Activated naive CD4-positive, alpha-beta T cell treated with anti-CD3 and anti-CD28 coated beads, Interleukin-2, amount 10 ng/mL, durations not matched to agents 7 days and 5 days (primary cell): ENCODE measurements at regions not wholly inside any gene's neighbourhood (a gene's known extent, or its start where the extent isn't known, plus 50 kb on each side); places are given as distances from the start of the nearest gene placed in this dataset.
"Not testable (repeated sequence)": the region's sequence is repeated elsewhere in the genome, so short reads cannot be mapped to it uniquely, and the experiment has no call there.

Experiments used
- CTCF ChIA-PET: fragments of 350-600 bp; sonication (Branson Sonifier 250); formaldehyde crosslinking; loops from one replicate; lab custom pipeline; 2021; ENCODE audit warnings: antibody characterized with exemption; lab: Charles Lee
- DNase-seq: peaks from one replicate; pipeline ENCODE4 v3.0.0-alpha.2; 2020
- H3K27ac Mint-ChIP-seq: one replicate; pipeline ENCODE4 v1.8.0; 2021; ENCODE audit warnings: mild to moderate bottlenecking, moderate library complexity, mixed read lengths
- H3K27me3 Mint-ChIP-seq: one replicate; pipeline ENCODE4 v1.8.0; 2021; ENCODE audit warnings: mild to moderate bottlenecking, mixed read lengths
- H3K36me3 Mint-ChIP-seq: one replicate; pipeline ENCODE4 v1.8.0; 2021; ENCODE audit warnings: mixed read lengths
- H3K4me1 Mint-ChIP-seq: one replicate; pipeline ENCODE4 v1.8.0; 2021; ENCODE audit warnings: mixed read lengths
- H3K4me3 Mint-ChIP-seq: one replicate; pipeline ENCODE4 v1.8.0; 2021; ENCODE audit warnings: mild to moderate bottlenecking, moderate library complexity, mixed read lengths
- H3K9me3 Mint-ChIP-seq: one replicate; pipeline ENCODE4 v1.8.0; 2021; ENCODE audit warnings: mixed read lengths

GRCh38 chr14:78023112-78023511 lies 147.1 kb upstream of the NRXN3 start:
- no peak overlapping the region for H3K27ac Mint-ChIP-seq
- no peaks in the 10 kb centered on the region for H3K9me3 Mint-ChIP-seq
- no peaks in the 10 kb centered on the region for H3K4me1 Mint-ChIP-seq
- H3K27me3 Mint-ChIP-seq, result peaks cover 3% of the 10 kb centered on the region
- CTCF ChIA-PET, result interaction anchor here (0.9 to 1.2 kb wide), 2 partner anchors 543 to 544 kb away, joined by 4 to 8 read pairs; no protein-coding TSS in a partner anchor
- no peak overlapping the region for H3K4me3 Mint-ChIP-seq
- no peak for DNase-seq
- no peaks in the 10 kb centered on the region for H3K36me3 Mint-ChIP-seq

- H3K4me1 Mint-ChIP-seq, result no peaks in the 10 kb centered on the region
- no peaks in the 10 kb centered on the region for H3K9me3 Mint-ChIP-seq
- H3K4me3 Mint-ChIP-seq, result no peak overlapping the region
- CTCF ChIA-PET, result no interaction called here
- no peak for DNase-seq
- no peak overlapping the region for H3K27ac Mint-ChIP-seq
- H3K36me3 Mint-ChIP-seq, result no peaks in the 10 kb centered on the region
- H3K27me3 Mint-ChIP-seq, result peaks cover 26% of the 10 kb centered on the region
These were observed 141.7 kb upstream of the NRXN3 start for GRCh38 chr14:78028471-78028870.

- Mint-ChIP-seq H3K27ac (no peak overlapping the region), H3K9me3 (no peaks in the 10 kb centered on the region), H3K36me3 (no peaks in the 10 kb centered on the region), H3K4me3 (no peak overlapping the region), H3K27me3 (peaks cover 26% of the 10 kb centered on the region), H3K4me1 (no peaks in the 10 kb centered on the region)
- no peak for DNase-seq
- CTCF ChIA-PET, result no interaction called here
These were observed 140.4 kb upstream of the NRXN3 start for GRCh38 chr14:78029601-78030372.

GRCh38 chr14:78043349-78043748 lies 126.8 kb upstream of the NRXN3 start:
- Mint-ChIP-seq H3K27ac (no peak overlapping the region), H3K36me3 (no peaks in the 10 kb centered on the region), H3K4me3 (no peak overlapping the region), H3K9me3 (no peaks in the 10 kb centered on the region), H3K27me3 (peaks cover 10% of the 10 kb centered on the region), H3K4me1 (no peaks in the 10 kb centered on the region)
- CTCF ChIA-PET, result no interaction called here
- no peak for DNase-seq

- no peak overlapping the region for H3K4me3 Mint-ChIP-seq
- CTCF ChIA-PET, result no interaction called here
- DNase-seq, result no peak
- H3K4me1 Mint-ChIP-seq, result no peaks in the 10 kb centered on the region
- H3K27me3 Mint-ChIP-seq, result peaks cover 4% of the 10 kb centered on the region
- no peak overlapping the region for H3K27ac Mint-ChIP-seq
- H3K36me3 Mint-ChIP-seq, result no peaks in the 10 kb centered on the region
- H3K9me3 Mint-ChIP-seq, result no peaks in the 10 kb centered on the region
These were observed 122.1 kb upstream of the NRXN3 start for GRCh38 chr14:78048120-78048519.

GRCh38 chr14:78056890-78057289 lies 113.3 kb upstream of the NRXN3 start:
- H3K4me3 Mint-ChIP-seq, H3K27me3 Mint-ChIP-seq, H3K36me3 Mint-ChIP-seq, H3K4me1 Mint-ChIP-seq, H3K9me3 Mint-ChIP-seq, CTCF ChIA-PET, DNase-seq, H3K27ac Mint-ChIP-seq: not testable (repeated sequence)

GRCh38 chr14:78070344-78070743 lies 99.8 kb upstream of the NRXN3 start:
- H3K4me1 Mint-ChIP-seq, result no peaks in the 10 kb centered on the region
- H3K4me3 Mint-ChIP-seq, result no peak overlapping the region
- H3K36me3 Mint-ChIP-seq, result no peaks in the 10 kb centered on the region
- H3K9me3 Mint-ChIP-seq, result no peaks in the 10 kb centered on the region
- H3K27ac Mint-ChIP-seq, result no peak overlapping the region
- H3K27me3 Mint-ChIP-seq, result no peaks in the 10 kb centered on the region
- CTCF ChIA-PET, result no interaction called here
- DNase-seq, result no peak

- Mint-ChIP-seq H3K4me1 (no peaks in the 10 kb centered on the region), H3K9me3 (no peaks in the 10 kb centered on the region), H3K4me3 (no peak overlapping the region), H3K27me3 (no peaks in the 10 kb centered on the region), H3K36me3 (no peaks in the 10 kb centered on the region), H3K27ac (no peak overlapping the region)
- DNase-seq, result no peak
- CTCF ChIA-PET, result interaction anchor here (0.6 kb wide), 1 partner anchor 12 kb away, joined by 3 read pairs; no protein-coding TSS in a partner anchor
These were observed 99.1 kb upstream of the NRXN3 start for GRCh38 chr14:78071016-78071549.

- CTCF ChIA-PET, result interaction anchor here (1.0 to 2.5 kb wide), 2 partner anchors 51 to 212 kb away, joined by 4 to 14 read pairs; no protein-coding TSS in a partner anchor
- H3K4me3 Mint-ChIP-seq, result no peak overlapping the region
- no peak for DNase-seq
- peaks cover 4% of the 10 kb centered on the region for H3K27me3 Mint-ChIP-seq
- no peak overlapping the region for H3K27ac Mint-ChIP-seq
- H3K36me3 Mint-ChIP-seq, result no peaks in the 10 kb centered on the region
- no peaks in the 10 kb centered on the region for H3K4me1 Mint-ChIP-seq
- H3K9me3 Mint-ChIP-seq, result no peaks in the 10 kb centered on the region
These were observed 97.1 kb upstream of the NRXN3 start for GRCh38 chr14:78073028-78073427.

- no peaks in the 10 kb centered on the region for H3K4me1 Mint-ChIP-seq
- H3K27me3 Mint-ChIP-seq, result peaks cover 4% of the 10 kb centered on the region
- DNase-seq, result no peak
- no peaks in the 10 kb centered on the region for H3K36me3 Mint-ChIP-seq
- no peak overlapping the region for H3K27ac Mint-ChIP-seq
- H3K4me3 Mint-ChIP-seq, result no peak overlapping the region
- CTCF ChIA-PET, result no interaction called here
- no peaks in the 10 kb centered on the region for H3K9me3 Mint-ChIP-seq
These were observed 95.6 kb upstream of the NRXN3 start for GRCh38 chr14:78074561-78074960.

- H3K27ac Mint-ChIP-seq, result no peak overlapping the region
- no peaks in the 10 kb centered on the region for H3K36me3 Mint-ChIP-seq
- DNase-seq, result no peak
- no peak overlapping the region for H3K4me3 Mint-ChIP-seq
- CTCF ChIA-PET, result no interaction called here
- H3K27me3 Mint-ChIP-seq, result peaks cover 4% of the 10 kb centered on the region
- no peaks in the 10 kb centered on the region for H3K4me1 Mint-ChIP-seq
- no peaks in the 10 kb centered on the region for H3K9me3 Mint-ChIP-seq
These were observed 95.1 kb upstream of the NRXN3 start for GRCh38 chr14:78075033-78075432.

GRCh38 chr14:78075555-78076277 lies 94.5 kb upstream of the NRXN3 start:
- Mint-ChIP-seq H3K27me3 (peaks cover 4% of the 10 kb centered on the region), H3K36me3 (no peaks in the 10 kb centered on the region), H3K27ac (no peak overlapping the region), H3K4me1 (no peaks in the 10 kb centered on the region), H3K4me3 (no peak overlapping the region), H3K9me3 (no peaks in the 10 kb centered on the region)
- CTCF ChIA-PET, result no interaction called here
- DNase-seq, result no peak

GRCh38 chr14:78081245-78081644 lies 88.9 kb upstream of the NRXN3 start:
- CTCF ChIA-PET, result no interaction called here
- H3K27me3 Mint-ChIP-seq, result peaks cover 4% of the 10 kb centered on the region
- H3K4me3 Mint-ChIP-seq, result no peak overlapping the region
- H3K36me3 Mint-ChIP-seq, result no peaks in the 10 kb centered on the region
- DNase-seq, result no peak
- no peak overlapping the region for H3K27ac Mint-ChIP-seq
- H3K9me3 Mint-ChIP-seq, result no peaks in the 10 kb centered on the region
- H3K4me1 Mint-ChIP-seq, result no peaks in the 10 kb centered on the region

- Mint-ChIP-seq H3K36me3 (no peaks in the 10 kb centered on the region), H3K27ac (no peak overlapping the region), H3K4me3 (no peak overlapping the region), H3K4me1 (no peaks in the 10 kb centered on the region), H3K9me3 (no peaks in the 10 kb centered on the region), H3K27me3 (no peaks in the 10 kb centered on the region)
- CTCF ChIA-PET, result no interaction called here
- no peak for DNase-seq
These were observed 86.3 kb upstream of the NRXN3 start for GRCh38 chr14:78083837-78084236.

- Mint-ChIP-seq H3K27ac (no peak overlapping the region), H3K4me1 (no peaks in the 10 kb centered on the region), H3K4me3 (no peak overlapping the region), H3K36me3 (no peaks in the 10 kb centered on the region), H3K27me3 (no peaks in the 10 kb centered on the region), H3K9me3 (no peaks in the 10 kb centered on the region)
- no peak for DNase-seq
- CTCF ChIA-PET, result no interaction called here
These were observed 83.8 kb upstream of the NRXN3 start for GRCh38 chr14:78086342-78086741.
